ENCODE measurements at regions not wholly inside any gene's neighbourhood (a gene's known extent, or its start where the extent isn't known, plus 50 kb on each side); places are given as distances from the start of the nearest gene placed in this dataset.

- ATAC-seq (no peak), DNase-seq (no peak)
- Histone ChIP-seq H3K27ac (no peak overlapping the region), H3K36me3 (no peaks in the 10 kb centered on the region), H3K9me3 (no peaks in the 10 kb centered on the region), H3K4me3 (no peak overlapping the region), H3K4me1 (no peaks in the 10 kb centered on the region), H3K27me3 (no peaks in the 10 kb centered on the region)
- TF ChIP-seq POLR2A (IDR thresholded peaks at IDR 0.05) = no peak
- TF ChIP-seq, protein P1, sequence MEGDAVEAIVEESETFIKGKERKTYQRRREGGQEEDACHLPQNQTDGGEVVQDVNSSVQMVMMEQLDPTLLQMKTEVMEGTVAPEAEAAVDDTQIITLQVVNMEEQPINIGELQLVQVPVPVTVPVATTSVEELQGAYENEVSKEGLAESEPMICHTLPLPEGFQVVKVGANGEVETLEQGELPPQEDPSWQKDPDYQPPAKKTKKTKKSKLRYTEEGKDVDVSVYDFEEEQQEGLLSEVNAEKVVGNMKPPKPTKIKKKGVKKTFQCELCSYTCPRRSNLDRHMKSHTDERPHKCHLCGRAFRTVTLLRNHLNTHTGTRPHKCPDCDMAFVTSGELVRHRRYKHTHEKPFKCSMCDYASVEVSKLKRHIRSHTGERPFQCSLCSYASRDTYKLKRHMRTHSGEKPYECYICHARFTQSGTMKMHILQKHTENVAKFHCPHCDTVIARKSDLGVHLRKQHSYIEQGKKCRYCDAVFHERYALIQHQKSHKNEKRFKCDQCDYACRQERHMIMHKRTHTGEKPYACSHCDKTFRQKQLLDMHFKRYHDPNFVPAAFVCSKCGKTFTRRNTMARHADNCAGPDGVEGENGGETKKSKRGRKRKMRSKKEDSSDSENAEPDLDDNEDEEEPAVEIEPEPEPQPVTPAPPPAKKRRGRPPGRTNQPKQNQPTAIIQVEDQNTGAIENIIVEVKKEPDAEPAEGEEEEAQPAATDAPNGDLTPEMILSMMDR (IDR thresholded peaks at IDR 0.05 in 4 of 5, conservative IDR thresholded peaks at IDR 0.05 in 1 of 5) = no peak
- in situ Hi-C loops (cut with MboI; ENCODE audit: low sequenced_read_pairs in 4 of 4) (no loop called here), intact Hi-C loops (cut with DNase I; ENCODE audit: low total_unique reads) (no loop called here)
Observed at GRCh38 chr11:104763930-104764709, 134.1 kb downstream of the CASP12 start.

GRCh38 chr11:104761511-104761910 lies 136.7 kb downstream of the CASP12 start:
- Histone ChIP-seq H3K9me3 (no peaks in the 10 kb centered on the region), H3K27ac (no peak overlapping the region), H3K4me1 (no peaks in the 10 kb centered on the region), H3K4me3 (no peak overlapping the region), H3K36me3 (no peaks in the 10 kb centered on the region), H3K27me3 (no peaks in the 10 kb centered on the region)
- in situ Hi-C loops (cut with MboI; ENCODE audit: low sequenced_read_pairs in 4 of 4) (no loop called here), intact Hi-C loops (cut with DNase I; ENCODE audit: low total_unique reads) (no loop called here)
- ATAC-seq (no peak), DNase-seq (no peak)
- TF ChIP-seq POLR2A (IDR thresholded peaks at IDR 0.05) = no peak
- TF ChIP-seq, protein P1 (IDR thresholded peaks at IDR 0.05 in 4 of 5, conservative IDR thresholded peaks at IDR 0.05 in 1 of 5) = no peak

- no peaks in the 10 kb centered on the region for H3K9me3 ChIP-seq
- ATAC-seq = no peak
- H3K4me3 ChIP-seq = no peak overlapping the region
Observed at GRCh38 chr11:104759464-104759863, 138.8 kb downstream of the CASP12 start.

GRCh38 chr11:104738918-104739317 lies 159.3 kb downstream of the CASP12 start:
- Histone ChIP-seq H3K4me1 (no peaks in the 10 kb centered on the region), H3K27ac (no peak overlapping the region), H3K36me3 (no peaks in the 10 kb centered on the region), H3K9me3 (no peaks in the 10 kb centered on the region), H3K4me3 (no peak overlapping the region), H3K27me3 (no peaks in the 10 kb centered on the region)
- in situ Hi-C loops (cut with MboI; ENCODE audit: low sequenced_read_pairs in 4 of 4) (no loop called here), intact Hi-C loops (cut with DNase I; ENCODE audit: low total_unique reads) (no loop called here)
- DNase-seq (no peak), ATAC-seq (no peak)
- TF ChIP-seq, protein P1 (IDR thresholded peaks at IDR 0.05 in 4 of 5, conservative IDR thresholded peaks at IDR 0.05 in 1 of 5) = no peak
- no peak for TF ChIP-seq POLR2A (IDR thresholded peaks at IDR 0.05)

More at GRCh38 chr11:104759464-104759863, 138.8 kb downstream of the CASP12 start:
- no peaks in the 10 kb centered on the region for H3K27me3 ChIP-seq
- H3K4me1 ChIP-seq = no peaks in the 10 kb centered on the region
- H3K27ac ChIP-seq = no peak overlapping the region
- in situ Hi-C loops (cut with MboI; ENCODE audit: low sequenced_read_pairs in 4 of 4) (no loop called here), intact Hi-C loops (cut with DNase I; ENCODE audit: low total_unique reads) (no loop called here)
- H3K36me3 ChIP-seq = no peaks in the 10 kb centered on the region
- no peak for TF ChIP-seq POLR2A (IDR thresholded peaks at IDR 0.05)
- TF ChIP-seq, protein P1 (IDR thresholded peaks at IDR 0.05 in 4 of 5, conservative IDR thresholded peaks at IDR 0.05 in 1 of 5) = no peak
- DNase-seq = no peak
